Left ventricle myocardium inferior (tissue), 1 donor: ENCODE measurements at regions not wholly inside any gene's neighbourhood (a gene's known extent, or its start where the extent isn't known, plus 50 kb on each side); places are given as distances from the start of the nearest gene placed in this dataset.
"Not testable (repeated sequence)": the region's sequence is repeated elsewhere in the genome, so short reads cannot be mapped to it uniquely, and the experiment has no call there.

Source experiments
- DNase-seq: peaks from one replicate; pipeline ENCODE4 v3.0.0-alpha.2; 2020
- H3K27ac ChIP-seq: fragments of 200-600 bp; replicated peaks from 2 replicates; pipeline ENCODE4 v1.8.0; 2021
- H3K27me3 ChIP-seq: fragments of 200-600 bp; 2 replicates; pipeline ENCODE4 v1.8.0; 2021; ENCODE audit warnings: low read depth
- H3K36me3 ChIP-seq: fragments of 200-600 bp; 2 replicates; pipeline ENCODE4 v1.8.0; 2021
- H3K4me1 ChIP-seq: fragments of 200-600 bp; 2 replicates; pipeline ENCODE4 v1.8.0; 2021
- H3K4me3 ChIP-seq: fragments of 200-600 bp; 2 replicates; pipeline ENCODE4 v1.8.0; 2021; ENCODE audit warnings: mild to moderate bottlenecking, moderate library complexity
- H3K9me3 ChIP-seq: fragments of 200-600 bp; replicated peaks from 2 replicates; pipeline ENCODE4 v1.8.0; 2021
- intact Hi-C: fragments of 100-400 bp; cut with micrococcal nuclease; formaldehyde crosslinking; loops from one replicate; pipeline ENCODE4 v1.11.0; 2022
- TF ChIP-seq, protein P1 (sequence below): fragments of 200-600 bp; IDR thresholded peaks from 2 replicates; pipeline ENCODE4 v1.8.0; 2021; ENCODE audit warnings: antibody characterized with exemption, mild to moderate bottlenecking, borderline replicate concordance
- donor health status: DM: no; HTN: yes; CAD: no; lungs with severe emphysema.

DNA sequence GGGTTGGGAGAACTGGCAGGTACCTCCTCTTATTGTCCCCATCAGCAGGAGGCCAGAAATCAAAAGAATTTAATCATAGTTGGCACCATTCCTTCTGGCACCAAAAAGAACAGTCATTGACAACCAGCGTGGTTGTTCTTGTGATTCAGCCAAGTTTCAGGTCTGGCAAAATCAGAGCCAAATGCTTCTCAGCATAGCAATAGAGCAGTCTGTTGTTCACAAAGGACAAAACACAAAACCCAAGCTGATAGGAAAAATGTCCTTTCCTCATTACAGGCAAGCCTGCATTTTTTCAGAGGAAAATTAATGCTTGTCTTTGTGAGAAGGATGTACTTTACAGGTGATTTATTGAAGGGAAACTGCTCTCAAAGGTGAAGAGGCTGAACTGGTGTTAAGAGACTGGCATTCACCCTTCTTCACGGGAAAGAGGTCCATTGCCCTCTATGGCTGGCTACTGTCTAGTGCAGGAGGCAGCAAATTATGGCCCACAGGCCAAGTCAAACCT lies 241.8 kb upstream of the ARHGAP42 start:
- H3K9me3 ChIP-seq: no peaks in the 10 kb centered on the region
- H3K4me3 ChIP-seq: no peak overlapping the region
- peak overlapping the region; percentile 81 for H3K27ac ChIP-seq
- intact Hi-C loops: no loop called here
- H3K4me1 ChIP-seq: peaks cover 8% of the 10 kb centered on the region
- no peak for DNase-seq
- no peaks in the 10 kb centered on the region for H3K36me3 ChIP-seq
- H3K27me3 ChIP-seq: no peaks in the 10 kb centered on the region
- TF ChIP-seq, protein P1, sequence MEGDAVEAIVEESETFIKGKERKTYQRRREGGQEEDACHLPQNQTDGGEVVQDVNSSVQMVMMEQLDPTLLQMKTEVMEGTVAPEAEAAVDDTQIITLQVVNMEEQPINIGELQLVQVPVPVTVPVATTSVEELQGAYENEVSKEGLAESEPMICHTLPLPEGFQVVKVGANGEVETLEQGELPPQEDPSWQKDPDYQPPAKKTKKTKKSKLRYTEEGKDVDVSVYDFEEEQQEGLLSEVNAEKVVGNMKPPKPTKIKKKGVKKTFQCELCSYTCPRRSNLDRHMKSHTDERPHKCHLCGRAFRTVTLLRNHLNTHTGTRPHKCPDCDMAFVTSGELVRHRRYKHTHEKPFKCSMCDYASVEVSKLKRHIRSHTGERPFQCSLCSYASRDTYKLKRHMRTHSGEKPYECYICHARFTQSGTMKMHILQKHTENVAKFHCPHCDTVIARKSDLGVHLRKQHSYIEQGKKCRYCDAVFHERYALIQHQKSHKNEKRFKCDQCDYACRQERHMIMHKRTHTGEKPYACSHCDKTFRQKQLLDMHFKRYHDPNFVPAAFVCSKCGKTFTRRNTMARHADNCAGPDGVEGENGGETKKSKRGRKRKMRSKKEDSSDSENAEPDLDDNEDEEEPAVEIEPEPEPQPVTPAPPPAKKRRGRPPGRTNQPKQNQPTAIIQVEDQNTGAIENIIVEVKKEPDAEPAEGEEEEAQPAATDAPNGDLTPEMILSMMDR: peak; percentile 55

DNA sequence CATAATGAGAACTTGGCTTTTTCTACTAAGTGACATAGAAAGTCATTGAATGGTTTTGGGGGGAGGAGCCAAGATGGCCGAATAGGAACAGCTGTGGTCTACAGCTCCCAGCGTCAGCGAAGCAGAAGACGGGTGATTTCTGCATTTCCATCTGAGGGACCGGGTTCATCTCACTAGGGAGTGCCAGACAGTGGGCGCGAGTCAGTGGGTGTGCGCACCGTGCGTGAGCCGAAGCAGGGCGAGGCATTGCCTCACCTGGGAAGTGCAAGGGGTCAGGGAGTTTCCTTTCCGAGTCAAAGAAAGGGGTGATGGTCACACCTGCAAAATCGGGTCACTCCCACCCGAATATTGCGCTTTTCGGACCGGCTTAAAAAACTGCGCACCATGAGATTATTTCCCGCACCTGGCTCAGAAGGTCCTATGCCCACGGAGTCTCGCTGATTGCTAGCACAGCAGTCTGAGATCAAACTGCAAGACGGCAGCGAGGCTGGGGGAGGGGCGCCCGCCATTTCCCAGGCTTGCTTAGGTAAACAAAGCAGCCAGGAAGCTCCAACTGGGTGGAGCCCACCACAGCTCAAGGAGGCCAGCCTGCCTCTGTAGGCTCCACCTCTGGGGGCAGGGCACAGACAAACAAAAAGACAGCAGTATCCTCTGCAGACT lies 235.2 kb upstream of the ARHGAP42 start:
- H3K4me3 ChIP-seq, H3K27ac ChIP-seq, DNase-seq, H3K36me3 ChIP-seq, H3K9me3 ChIP-seq, intact Hi-C loops, H3K27me3 ChIP-seq, H3K4me1 ChIP-seq: not testable (repeated sequence)

DNA sequence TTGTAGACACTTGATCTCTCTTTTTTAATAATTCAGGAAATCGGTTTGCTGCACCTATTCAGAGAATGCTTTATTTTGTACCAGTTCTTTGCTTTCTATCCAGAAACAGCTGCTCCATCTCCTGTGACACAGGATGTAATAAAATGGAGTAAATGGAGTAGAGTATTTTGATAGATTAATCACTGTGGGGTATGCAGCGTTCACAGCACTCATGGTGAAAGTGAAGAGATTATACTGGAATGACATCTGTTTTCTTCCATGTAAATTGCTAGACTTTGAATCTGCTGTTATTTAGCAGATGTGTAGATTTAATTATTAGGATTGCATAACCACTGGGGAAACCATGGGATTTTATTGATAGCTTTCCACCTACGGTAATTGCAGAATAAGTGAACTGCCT lies 227.3 kb upstream of the ARHGAP42 start:
- Histone ChIP-seq H3K36me3 (no peaks in the 10 kb centered on the region), H3K4me3 (no peak overlapping the region), H3K27me3 (no peaks in the 10 kb centered on the region), H3K4me1 (no peaks in the 10 kb centered on the region), H3K27ac (no peak overlapping the region), H3K9me3 (no peaks in the 10 kb centered on the region)
- no peak for DNase-seq
- intact Hi-C loops: no loop called here
- TF ChIP-seq, protein P1: no peak

DNA sequence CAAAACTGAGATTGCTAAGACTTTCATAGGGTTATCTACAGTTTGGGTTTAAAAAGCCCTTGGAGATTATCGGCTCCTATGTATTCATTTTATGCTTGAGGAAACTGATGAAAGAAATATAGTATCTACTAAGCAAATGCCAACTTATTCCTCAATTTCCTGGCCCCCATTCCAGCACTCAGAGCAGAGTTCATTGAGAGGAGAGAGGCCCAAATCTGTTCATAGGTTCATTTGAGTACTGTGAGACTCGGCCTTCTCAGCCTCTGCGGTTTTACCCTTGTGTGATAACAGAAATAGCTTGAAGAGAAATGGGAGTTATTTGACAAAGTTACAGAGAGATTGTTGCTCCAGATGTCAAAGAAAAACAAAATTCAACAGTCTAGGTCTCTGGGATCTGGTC lies 226.7 kb upstream of the ARHGAP42 start:
- TF ChIP-seq, protein P1: no peak
- Histone ChIP-seq H3K9me3 (peaks cover 2% of the 10 kb centered on the region), H3K27ac (no peak overlapping the region), H3K36me3 (no peaks in the 10 kb centered on the region), H3K4me1 (no peaks in the 10 kb centered on the region), H3K27me3 (no peaks in the 10 kb centered on the region), H3K4me3 (no peak overlapping the region)
- DNase-seq: no peak
- intact Hi-C loops: no loop called here

DNA sequence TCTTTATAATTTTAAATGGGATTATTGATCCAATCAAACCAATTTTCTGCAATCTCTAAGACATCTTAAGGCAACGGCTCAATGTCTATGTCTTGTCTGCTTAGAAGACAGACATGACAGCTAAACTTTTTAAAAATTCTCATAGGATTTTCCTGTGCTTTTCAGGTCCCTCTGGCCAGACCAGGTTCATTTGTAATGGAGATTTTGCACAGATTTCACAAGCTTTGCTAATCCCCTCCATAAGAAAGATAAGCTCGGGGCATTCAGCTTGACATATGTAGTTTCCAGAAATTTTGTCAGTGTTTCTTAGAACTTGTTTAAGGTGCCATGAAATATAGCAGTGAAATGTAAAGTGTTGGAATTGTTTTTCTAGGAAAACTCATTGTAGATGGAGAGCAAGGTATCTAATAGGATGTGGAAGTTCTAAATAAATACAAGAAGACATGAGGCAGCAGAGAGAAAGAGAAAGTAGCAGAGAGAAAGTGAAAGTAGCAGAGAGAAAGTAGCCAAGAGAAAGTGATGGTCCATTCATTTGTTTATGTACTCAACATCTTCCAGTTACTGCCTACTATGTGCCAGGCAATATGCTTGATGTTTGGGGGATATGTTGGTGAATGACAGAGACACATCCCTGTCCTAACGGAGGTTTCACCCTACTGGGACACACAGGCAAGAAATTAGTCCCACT lies 219.1 kb upstream of the ARHGAP42 start:
- Histone ChIP-seq H3K4me3 (no peak overlapping the region), H3K4me1 (peaks cover 11% of the 10 kb centered on the region), H3K27me3 (no peaks in the 10 kb centered on the region), H3K9me3 (peaks cover 5% of the 10 kb centered on the region), H3K27ac (no peak overlapping the region), H3K36me3 (no peaks in the 10 kb centered on the region)
- intact Hi-C loops: no loop called here
- no peak for DNase-seq
- TF ChIP-seq, protein P1: no peak

DNA sequence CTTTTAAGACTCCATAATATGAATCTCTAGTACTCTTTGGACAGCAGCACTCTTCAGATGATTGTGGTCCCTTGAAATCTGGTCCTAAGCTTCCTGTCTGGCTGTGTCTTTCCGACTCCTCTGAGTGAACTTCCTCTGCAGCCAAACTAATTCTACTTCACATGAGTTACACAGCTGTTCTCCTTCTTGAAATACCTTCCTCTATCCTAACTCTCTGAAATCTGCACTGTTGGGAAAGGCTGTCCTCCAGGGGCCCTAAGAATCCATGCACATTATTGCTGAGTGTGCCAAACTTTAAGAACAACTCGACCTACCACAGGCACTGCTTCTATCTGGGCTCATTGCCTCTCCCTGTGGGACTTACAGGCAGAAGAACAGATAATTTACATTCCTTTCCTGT lies 217.3 kb upstream of the ARHGAP42 start:
- Histone ChIP-seq H3K9me3 (peaks cover 5% of the 10 kb centered on the region), H3K4me1 (peaks cover 15% of the 10 kb centered on the region), H3K36me3 (no peaks in the 10 kb centered on the region), H3K27me3 (no peaks in the 10 kb centered on the region), H3K4me3 (no peak overlapping the region), H3K27ac (no peak overlapping the region)
- intact Hi-C loops: no loop called here
- TF ChIP-seq, protein P1: no peak
- DNase-seq: no peak
